Panc1 (cell line): ENCODE measurements at regions not wholly inside any gene's neighbourhood (a gene's known extent, or its start where the extent isn't known, plus 50 kb on each side); places are given as distances from the start of the nearest gene placed in this dataset.

ENCODE experiments used
- POLR2AphosphoS5 ChIP-seq: IDR thresholded peaks from 2 replicates; pipeline ENCODE4 v1.6.1; 2012; ENCODE audit warnings: mild to moderate bottlenecking, low read depth, low read length, moderate library complexity
- REST ChIP-seq, 2 experiments: IDR thresholded peaks; 2 replicates each; pipeline ENCODE4 v1.6.1; 2011 to 2012; ENCODE audit warnings: low read depth in 2 of 2, control low read depth in 1 of 2, low read length in 1 of 2, mild to moderate bottlenecking in 1 of 2, moderate library complexity in 1 of 2; ENCODE audit not compliant: insufficient read depth in 1 of 2
- SIN3A ChIP-seq: IDR thresholded peaks from 2 replicates; pipeline ENCODE4 v1.6.1; 2012; ENCODE audit warnings: low read depth, mild to moderate bottlenecking, low read length, moderate library complexity, borderline replicate concordance; ENCODE audit not compliant: insufficient read depth
- TCF7L2 ChIP-seq: IDR thresholded peaks from 2 replicates; pipeline ENCODE4 v1.6.1; 2011; ENCODE audit warnings: mild to moderate bottlenecking, low read depth, low read length, inconsistent platforms
- TF ChIP-seq, protein P1 (sequence below): fragments of 450-650 bp; IDR thresholded peaks from 2 replicates; pipeline ENCODE4 v1.5.1; 2017; ENCODE audit warnings: mild to moderate bottlenecking

GRCh38 chr13:109577191-109577700 lies 209.1 kb downstream of the IRS2 start:
- TF ChIP-seq, protein P1, sequence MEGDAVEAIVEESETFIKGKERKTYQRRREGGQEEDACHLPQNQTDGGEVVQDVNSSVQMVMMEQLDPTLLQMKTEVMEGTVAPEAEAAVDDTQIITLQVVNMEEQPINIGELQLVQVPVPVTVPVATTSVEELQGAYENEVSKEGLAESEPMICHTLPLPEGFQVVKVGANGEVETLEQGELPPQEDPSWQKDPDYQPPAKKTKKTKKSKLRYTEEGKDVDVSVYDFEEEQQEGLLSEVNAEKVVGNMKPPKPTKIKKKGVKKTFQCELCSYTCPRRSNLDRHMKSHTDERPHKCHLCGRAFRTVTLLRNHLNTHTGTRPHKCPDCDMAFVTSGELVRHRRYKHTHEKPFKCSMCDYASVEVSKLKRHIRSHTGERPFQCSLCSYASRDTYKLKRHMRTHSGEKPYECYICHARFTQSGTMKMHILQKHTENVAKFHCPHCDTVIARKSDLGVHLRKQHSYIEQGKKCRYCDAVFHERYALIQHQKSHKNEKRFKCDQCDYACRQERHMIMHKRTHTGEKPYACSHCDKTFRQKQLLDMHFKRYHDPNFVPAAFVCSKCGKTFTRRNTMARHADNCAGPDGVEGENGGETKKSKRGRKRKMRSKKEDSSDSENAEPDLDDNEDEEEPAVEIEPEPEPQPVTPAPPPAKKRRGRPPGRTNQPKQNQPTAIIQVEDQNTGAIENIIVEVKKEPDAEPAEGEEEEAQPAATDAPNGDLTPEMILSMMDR, result no peak
- TF ChIP-seq TCF7L2 (no peak), POLR2AphosphoS5 (no peak), REST (IDR thresholded peaks at IDR 0.05; ENCODE audit: insufficient read depth in 1 of 2, low read depth in 2 of 2, low read length in 1 of 2) (no peak), SIN3A (no peak)
